ENCODE measurements at regions not wholly inside any gene's neighbourhood (a gene's known extent, or its start where the extent isn't known, plus 50 kb on each side); places are given as distances from the start of the nearest gene placed in this dataset.

GRCh38 chr14:71675126-71675899, 256.9 kb upstream of the RGS6 start:
- H3K27me3 ChIP-seq (replicated peaks; ENCODE audit: insufficient read depth) = no peaks in the 10 kb centered on the region
- H3K27ac ChIP-seq = no peak overlapping the region
- no peaks in the 10 kb centered on the region for H3K9me3 ChIP-seq
- intact Hi-C loops (cut with DNase I) = no loop called here
- H3K4me3 ChIP-seq = no peak overlapping the region
- WGBS = 92% methylated on average over 7 of the region's 7 CpGs
- H3K4me1 ChIP-seq (replicated peaks) = no peaks in the 10 kb centered on the region
- TF ChIP-seq POLR2AphosphoS5 (IDR thresholded peaks at IDR 0.05) (no peak), POLR2A (IDR thresholded peaks at IDR 0.05) (no peak)
- TF ChIP-seq, protein P1, sequence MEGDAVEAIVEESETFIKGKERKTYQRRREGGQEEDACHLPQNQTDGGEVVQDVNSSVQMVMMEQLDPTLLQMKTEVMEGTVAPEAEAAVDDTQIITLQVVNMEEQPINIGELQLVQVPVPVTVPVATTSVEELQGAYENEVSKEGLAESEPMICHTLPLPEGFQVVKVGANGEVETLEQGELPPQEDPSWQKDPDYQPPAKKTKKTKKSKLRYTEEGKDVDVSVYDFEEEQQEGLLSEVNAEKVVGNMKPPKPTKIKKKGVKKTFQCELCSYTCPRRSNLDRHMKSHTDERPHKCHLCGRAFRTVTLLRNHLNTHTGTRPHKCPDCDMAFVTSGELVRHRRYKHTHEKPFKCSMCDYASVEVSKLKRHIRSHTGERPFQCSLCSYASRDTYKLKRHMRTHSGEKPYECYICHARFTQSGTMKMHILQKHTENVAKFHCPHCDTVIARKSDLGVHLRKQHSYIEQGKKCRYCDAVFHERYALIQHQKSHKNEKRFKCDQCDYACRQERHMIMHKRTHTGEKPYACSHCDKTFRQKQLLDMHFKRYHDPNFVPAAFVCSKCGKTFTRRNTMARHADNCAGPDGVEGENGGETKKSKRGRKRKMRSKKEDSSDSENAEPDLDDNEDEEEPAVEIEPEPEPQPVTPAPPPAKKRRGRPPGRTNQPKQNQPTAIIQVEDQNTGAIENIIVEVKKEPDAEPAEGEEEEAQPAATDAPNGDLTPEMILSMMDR (IDR thresholded peaks at IDR 0.05) = no peak
- H3K36me3 ChIP-seq = no peaks in the 10 kb centered on the region
- no peak for DNase-seq (ENCODE audit: low spot score)

DNA sequence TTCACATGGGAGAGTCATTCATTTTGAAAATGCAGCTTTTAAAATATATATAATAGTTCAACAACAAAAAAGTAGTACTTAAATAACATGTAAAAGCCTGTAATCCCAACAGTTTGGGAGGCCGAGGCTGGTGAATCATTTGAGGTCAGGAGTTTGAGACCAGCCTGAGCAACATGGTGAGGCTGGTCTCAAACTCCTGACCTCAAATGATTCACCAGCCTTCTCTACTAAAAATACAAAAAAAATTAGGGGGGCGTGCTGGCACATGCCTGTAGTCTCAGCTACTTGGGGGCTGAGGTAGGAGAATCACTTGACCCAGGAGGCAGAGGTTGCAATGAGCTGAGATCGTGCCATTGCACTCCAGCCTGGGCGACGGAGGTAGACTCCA, 256.3 kb upstream of the RGS6 start:
- no peak for DNase-seq (ENCODE audit: low spot score)
- 97% methylated on average over 5 of the region's 5 CpGs for WGBS
- Histone ChIP-seq H3K4me1 (replicated peaks) (no peaks in the 10 kb centered on the region), H3K27me3 (replicated peaks; ENCODE audit: insufficient read depth) (no peaks in the 10 kb centered on the region), H3K9me3 (no peaks in the 10 kb centered on the region), H3K27ac (no peak overlapping the region), H3K36me3 (no peaks in the 10 kb centered on the region), H3K4me3 (no peak overlapping the region)
- intact Hi-C loops (cut with DNase I) = no loop called here
- TF ChIP-seq POLR2AphosphoS5 (IDR thresholded peaks at IDR 0.05) (no peak), POLR2A (IDR thresholded peaks at IDR 0.05) (no peak)
- TF ChIP-seq, protein P1 (IDR thresholded peaks at IDR 0.05) = no peak

DNA sequence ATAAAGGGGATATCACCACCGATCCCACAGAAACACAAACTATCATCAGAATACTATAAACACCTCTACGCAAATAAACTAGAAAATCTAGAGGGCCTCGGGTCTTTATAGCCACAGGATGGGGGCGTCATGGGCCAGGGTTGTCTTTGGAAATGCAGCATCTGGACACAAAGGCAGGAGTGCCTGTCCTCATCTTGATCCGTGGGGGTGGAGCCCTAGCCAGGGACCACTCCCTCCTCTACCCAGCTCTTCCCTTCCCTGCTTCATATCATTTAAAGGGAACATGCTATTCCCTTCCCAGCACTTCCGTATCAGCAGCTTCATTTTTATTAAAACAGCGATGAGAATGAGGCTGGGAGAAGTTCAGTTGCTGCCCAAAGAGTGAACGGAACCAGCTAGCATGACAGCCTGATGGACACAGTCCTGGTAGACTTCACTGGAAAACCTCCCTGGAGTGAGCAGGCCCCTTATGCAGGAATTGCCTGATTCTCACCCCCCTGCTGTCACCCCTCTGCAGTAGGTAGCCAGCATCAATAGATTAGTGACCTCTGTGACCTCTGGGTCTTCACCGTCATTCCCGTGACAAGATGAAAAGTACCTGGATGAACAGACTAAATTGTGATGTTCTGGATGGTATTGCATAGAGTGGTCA, 251.4 kb upstream of the RGS6 start:
- DNase-seq (ENCODE audit: low spot score) = no peak
- Histone ChIP-seq H3K27me3 (replicated peaks; ENCODE audit: insufficient read depth) (no peaks in the 10 kb centered on the region), H3K4me3 (no peak overlapping the region), H3K4me1 (replicated peaks) (no peaks in the 10 kb centered on the region), H3K27ac (no peak overlapping the region), H3K9me3 (no peaks in the 10 kb centered on the region), H3K36me3 (no peaks in the 10 kb centered on the region)
- intact Hi-C loops (cut with DNase I) = no loop called here
- 85% methylated on average over 10 of the region's 10 CpGs for WGBS
- TF ChIP-seq, protein P1 (IDR thresholded peaks at IDR 0.05) = no peak
- no peak for TF ChIP-seq POLR2A (IDR thresholded peaks at IDR 0.05)
- TF ChIP-seq POLR2AphosphoS5 (IDR thresholded peaks at IDR 0.05) = no peak

GRCh38 chr14:71682337-71682736, 249.9 kb upstream of the RGS6 start:
- no peak overlapping the region for H3K27ac ChIP-seq

More at GRCh38 chr14:71682337-71682736, 249.9 kb upstream of the RGS6 start:
- H3K9me3 ChIP-seq = no peaks in the 10 kb centered on the region
- no peaks in the 10 kb centered on the region for H3K36me3 ChIP-seq
- WGBS = 83% methylated on average over 3 of the region's 3 CpGs
- H3K4me3 ChIP-seq = no peak overlapping the region
- no peaks in the 10 kb centered on the region for H3K27me3 ChIP-seq (replicated peaks; ENCODE audit: insufficient read depth)
- TF ChIP-seq, protein P1 (IDR thresholded peaks at IDR 0.05) = no peak
- TF ChIP-seq POLR2AphosphoS5 (IDR thresholded peaks at IDR 0.05) = no peak
- no peak for TF ChIP-seq POLR2A (IDR thresholded peaks at IDR 0.05)
- DNase-seq (ENCODE audit: low spot score) = no peak
- no peaks in the 10 kb centered on the region for H3K4me1 ChIP-seq (replicated peaks)
- intact Hi-C loops (cut with DNase I) = no loop called here

Measured in prostate gland (tissue), 2 donors.